ENCODE measurements at regions not wholly inside any gene's neighbourhood (a gene's known extent, or its start where the extent isn't known, plus 50 kb on each side); places are given as distances from the start of the nearest gene placed in this dataset.

- no peaks in the 10 kb centered on the region for H3K27me3 ChIP-seq (ENCODE audit: insufficient read depth, low read length, poor library complexity)
Measured at GRCh38 chr4:23235628-23236390, 543.1 kb downstream of the GBA3 start.

GRCh38 chr4:23234716-23235115, 542.0 kb downstream of the GBA3 start:
- ATAC-seq (ENCODE audit: insufficient read depth, low read depth): no peak
- H4K20me1 ChIP-seq (ENCODE audit: insufficient read depth, low read length): no peaks in the 10 kb centered on the region
- H3K9me3 ChIP-seq (ENCODE audit: insufficient read depth, low read length, severe bottlenecking): no peaks in the 10 kb centered on the region
- H3K4me2 ChIP-seq (ENCODE audit: insufficient read depth, low read length): no peak overlapping the region
- no peak overlapping the region for H3K27ac ChIP-seq (ENCODE audit: low read length)
- no peak overlapping the region for H2AFZ ChIP-seq (ENCODE audit: low read depth, low read length)
- no peaks in the 10 kb centered on the region for H3K27me3 ChIP-seq (ENCODE audit: insufficient read depth, low read length, poor library complexity)
- H3K4me3 ChIP-seq (ENCODE audit: low read depth in 1 of 2, low read length in 2 of 2): no peak overlapping the region
- DNase-seq: no peak
- TF ChIP-seq EZH2 (IDR thresholded peaks at IDR 0.05; ENCODE audit: borderline replicate concordance, low read depth, low read length, severe bottlenecking) (no peak), CTCF (IDR thresholded peaks at IDR 0.05; ENCODE audit: borderline replicate concordance, extremely low read depth, low read length, poor library complexity, severe bottlenecking) (no peak)
- no peak overlapping the region for H3K9ac ChIP-seq (ENCODE audit: low read depth, low read length)
- no peaks in the 10 kb centered on the region for H3K79me2 ChIP-seq (ENCODE audit: insufficient read depth, low read length)
- H3K36me3 ChIP-seq (ENCODE audit: insufficient read depth, low read length): no peaks in the 10 kb centered on the region
- no peaks in the 10 kb centered on the region for H3K4me1 ChIP-seq (ENCODE audit: insufficient read depth, low read length)

More at GRCh38 chr4:23235628-23236390, 543.1 kb downstream of the GBA3 start:
- Histone ChIP-seq H3K9ac (ENCODE audit: low read depth, low read length) (no peak overlapping the region), H3K4me1 (ENCODE audit: insufficient read depth, low read length) (no peaks in the 10 kb centered on the region), H3K4me3 (ENCODE audit: low read depth in 1 of 2, low read length in 2 of 2) (no peak overlapping the region), H3K4me2 (ENCODE audit: insufficient read depth, low read length) (no peak overlapping the region), H2AFZ (ENCODE audit: low read depth, low read length) (no peak overlapping the region), H4K20me1 (ENCODE audit: insufficient read depth, low read length) (no peaks in the 10 kb centered on the region), H3K27ac (ENCODE audit: low read length) (no peak overlapping the region), H3K9me3 (ENCODE audit: insufficient read depth, low read length, severe bottlenecking) (no peaks in the 10 kb centered on the region), H3K79me2 (ENCODE audit: insufficient read depth, low read length) (no peaks in the 10 kb centered on the region), H3K36me3 (ENCODE audit: insufficient read depth, low read length) (no peaks in the 10 kb centered on the region)
- no peak for TF ChIP-seq EZH2 (IDR thresholded peaks at IDR 0.05; ENCODE audit: borderline replicate concordance, low read depth, low read length, severe bottlenecking)
- TF ChIP-seq CTCF (IDR thresholded peaks at IDR 0.05; ENCODE audit: borderline replicate concordance, extremely low read depth, low read length, poor library complexity, severe bottlenecking): no peak
- ATAC-seq (ENCODE audit: insufficient read depth, low read depth) (no peak), DNase-seq (no peak)

- no peaks in the 10 kb centered on the region for H3K79me2 ChIP-seq (ENCODE audit: insufficient read depth, low read length)
- H3K4me3 ChIP-seq (ENCODE audit: low read depth in 1 of 2, low read length in 2 of 2): no peak overlapping the region
- no peak overlapping the region for H3K4me2 ChIP-seq (ENCODE audit: insufficient read depth, low read length)
- H3K4me1 ChIP-seq (ENCODE audit: insufficient read depth, low read length): no peaks in the 10 kb centered on the region
- TF ChIP-seq EZH2 (IDR thresholded peaks at IDR 0.05; ENCODE audit: borderline replicate concordance, low read depth, low read length, severe bottlenecking) (no peak), CTCF (IDR thresholded peaks at IDR 0.05; ENCODE audit: borderline replicate concordance, extremely low read depth, low read length, poor library complexity, severe bottlenecking) (no peak)
- ATAC-seq (ENCODE audit: insufficient read depth, low read depth): no peak
- H3K27me3 ChIP-seq (ENCODE audit: insufficient read depth, low read length, poor library complexity): no peaks in the 10 kb centered on the region
- H3K9ac ChIP-seq (ENCODE audit: low read depth, low read length): no peak overlapping the region
- no peaks in the 10 kb centered on the region for H4K20me1 ChIP-seq (ENCODE audit: insufficient read depth, low read length)
- H3K36me3 ChIP-seq (ENCODE audit: insufficient read depth, low read length): no peaks in the 10 kb centered on the region
- H2AFZ ChIP-seq (ENCODE audit: low read depth, low read length): no peak overlapping the region
- no peaks in the 10 kb centered on the region for H3K9me3 ChIP-seq (ENCODE audit: insufficient read depth, low read length, severe bottlenecking)
- DNase-seq: no peak
- no peak overlapping the region for H3K27ac ChIP-seq (ENCODE audit: low read length)
Measured at GRCh38 chr4:23234018-23234417, 541.3 kb downstream of the GBA3 start.

Data from DND-41 (cell line).